GM12892 (cell line): ENCODE measurements at regions not wholly inside any gene's neighbourhood (a gene's known extent, or its start where the extent isn't known, plus 50 kb on each side); places are given as distances from the start of the nearest gene placed in this dataset.

ENCODE experiments used
- POLR2A ChIP-seq: IDR thresholded peaks from 2 replicates; pipeline ENCODE4 v1.6.1; 2011; ENCODE audit warnings: low read depth, low read length, control low read depth
- POLR2AphosphoS5 ChIP-seq: IDR thresholded peaks from 2 replicates; pipeline ENCODE4 v1.6.1; 2011; ENCODE audit warnings: low read depth, low read length, control low read depth

DNA sequence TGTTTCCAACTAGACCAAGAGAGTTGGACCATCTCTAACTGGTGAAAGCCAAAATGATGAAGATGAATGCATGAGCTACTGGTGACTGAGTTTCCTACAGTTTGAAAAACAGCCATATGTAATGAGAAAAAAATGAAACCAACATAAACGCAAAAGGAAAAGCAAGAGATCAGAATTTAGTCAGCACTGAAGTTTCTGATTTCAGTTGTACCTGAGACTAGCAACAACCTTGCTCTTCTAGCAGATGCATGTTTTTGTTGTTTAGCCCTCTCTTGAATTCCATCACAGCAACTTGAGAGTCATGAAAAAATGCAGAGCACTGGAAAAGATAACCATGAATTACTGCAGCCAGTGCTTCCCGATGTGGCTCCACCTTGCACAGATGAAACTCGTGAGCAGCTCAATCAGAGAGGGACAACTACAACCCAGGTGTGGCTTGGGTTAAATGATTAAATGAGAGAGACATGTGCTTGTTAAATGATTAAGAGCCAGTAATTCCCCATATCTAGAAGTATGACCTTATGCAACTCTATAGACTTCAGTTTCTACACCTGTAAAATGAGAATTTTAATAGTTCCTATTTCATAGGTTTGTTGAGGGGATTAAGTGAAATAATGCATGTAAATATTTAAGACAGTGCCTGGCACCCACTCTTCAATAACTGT is 104.8 kb downstream of the ELOVL4 start:
- no peak for TF ChIP-seq POLR2A
- no peak for TF ChIP-seq POLR2AphosphoS5
